ENCODE measurements at regions not wholly inside any gene's neighbourhood (a gene's known extent, or its start where the extent isn't known, plus 50 kb on each side); places are given as distances from the start of the nearest gene placed in this dataset.

DNA sequence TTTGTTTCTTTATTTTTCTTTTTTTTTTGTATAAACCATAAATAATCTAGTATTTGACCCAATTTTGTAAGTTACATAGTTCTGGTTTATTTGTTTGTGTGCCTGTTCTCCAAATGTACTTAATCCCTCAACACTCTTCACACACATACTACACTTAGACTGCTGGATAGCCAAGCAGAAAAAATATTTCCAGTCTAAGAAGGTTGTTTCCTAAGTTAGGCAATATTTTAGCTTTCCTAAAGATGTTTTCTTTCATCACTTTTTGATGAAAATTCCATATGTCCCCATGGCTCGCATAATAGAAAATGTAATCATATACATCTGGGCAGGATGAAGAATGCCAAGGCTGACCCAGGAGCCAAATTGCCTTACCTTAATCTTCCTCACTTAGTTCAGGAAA lies 105.3 kb downstream of the PPP1R3A start:
- TF ChIP-seq, protein P1, sequence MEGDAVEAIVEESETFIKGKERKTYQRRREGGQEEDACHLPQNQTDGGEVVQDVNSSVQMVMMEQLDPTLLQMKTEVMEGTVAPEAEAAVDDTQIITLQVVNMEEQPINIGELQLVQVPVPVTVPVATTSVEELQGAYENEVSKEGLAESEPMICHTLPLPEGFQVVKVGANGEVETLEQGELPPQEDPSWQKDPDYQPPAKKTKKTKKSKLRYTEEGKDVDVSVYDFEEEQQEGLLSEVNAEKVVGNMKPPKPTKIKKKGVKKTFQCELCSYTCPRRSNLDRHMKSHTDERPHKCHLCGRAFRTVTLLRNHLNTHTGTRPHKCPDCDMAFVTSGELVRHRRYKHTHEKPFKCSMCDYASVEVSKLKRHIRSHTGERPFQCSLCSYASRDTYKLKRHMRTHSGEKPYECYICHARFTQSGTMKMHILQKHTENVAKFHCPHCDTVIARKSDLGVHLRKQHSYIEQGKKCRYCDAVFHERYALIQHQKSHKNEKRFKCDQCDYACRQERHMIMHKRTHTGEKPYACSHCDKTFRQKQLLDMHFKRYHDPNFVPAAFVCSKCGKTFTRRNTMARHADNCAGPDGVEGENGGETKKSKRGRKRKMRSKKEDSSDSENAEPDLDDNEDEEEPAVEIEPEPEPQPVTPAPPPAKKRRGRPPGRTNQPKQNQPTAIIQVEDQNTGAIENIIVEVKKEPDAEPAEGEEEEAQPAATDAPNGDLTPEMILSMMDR (IDR thresholded peaks at IDR 0.05) = no peak
- no peak for TF ChIP-seq POLR2AphosphoS5 (IDR thresholded peaks at IDR 0.05)
- no peak for TF ChIP-seq EP300 (IDR thresholded peaks at IDR 0.05)
- no peak for TF ChIP-seq POLR2A (IDR thresholded peaks at IDR 0.05; ENCODE audit: low read depth)

Data from esophagus muscularis mucosa (tissue), 4 donors.